ENCODE measurements at regions not wholly inside any gene's neighbourhood (a gene's known extent, or its start where the extent isn't known, plus 50 kb on each side); places are given as distances from the start of the nearest gene placed in this dataset.
A peak's percentile ranks its signal among the peaks of the same experiment; 100 is the strongest.

DNA sequence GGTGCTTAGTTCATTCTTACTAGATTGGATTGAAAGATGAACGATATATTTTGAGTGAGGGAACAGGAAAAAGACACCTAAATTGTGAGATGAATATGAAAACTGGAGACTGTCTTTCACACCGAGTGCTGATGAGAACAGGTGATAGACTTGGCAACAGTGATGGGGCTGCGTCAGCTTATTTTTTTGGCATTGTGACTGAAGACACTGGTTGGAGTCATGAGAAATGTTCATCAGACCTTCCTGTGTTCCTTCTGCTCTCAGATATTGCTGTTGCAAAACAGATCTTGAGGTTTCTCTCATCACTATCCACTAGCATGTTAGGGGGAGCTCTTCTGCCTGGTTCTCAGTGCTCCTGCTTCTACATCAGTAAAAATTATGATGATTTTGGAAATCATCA, 124.2 kb upstream of the KCNIP4 start:
- TF ChIP-seq, protein P1, sequence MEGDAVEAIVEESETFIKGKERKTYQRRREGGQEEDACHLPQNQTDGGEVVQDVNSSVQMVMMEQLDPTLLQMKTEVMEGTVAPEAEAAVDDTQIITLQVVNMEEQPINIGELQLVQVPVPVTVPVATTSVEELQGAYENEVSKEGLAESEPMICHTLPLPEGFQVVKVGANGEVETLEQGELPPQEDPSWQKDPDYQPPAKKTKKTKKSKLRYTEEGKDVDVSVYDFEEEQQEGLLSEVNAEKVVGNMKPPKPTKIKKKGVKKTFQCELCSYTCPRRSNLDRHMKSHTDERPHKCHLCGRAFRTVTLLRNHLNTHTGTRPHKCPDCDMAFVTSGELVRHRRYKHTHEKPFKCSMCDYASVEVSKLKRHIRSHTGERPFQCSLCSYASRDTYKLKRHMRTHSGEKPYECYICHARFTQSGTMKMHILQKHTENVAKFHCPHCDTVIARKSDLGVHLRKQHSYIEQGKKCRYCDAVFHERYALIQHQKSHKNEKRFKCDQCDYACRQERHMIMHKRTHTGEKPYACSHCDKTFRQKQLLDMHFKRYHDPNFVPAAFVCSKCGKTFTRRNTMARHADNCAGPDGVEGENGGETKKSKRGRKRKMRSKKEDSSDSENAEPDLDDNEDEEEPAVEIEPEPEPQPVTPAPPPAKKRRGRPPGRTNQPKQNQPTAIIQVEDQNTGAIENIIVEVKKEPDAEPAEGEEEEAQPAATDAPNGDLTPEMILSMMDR (IDR thresholded peaks at IDR 0.05; ENCODE audit: borderline replicate concordance, control extremely low read depth, extremely low read depth, insufficient read depth, missing control alignments): no peak
- in situ Hi-C loops (cut with MboI; ENCODE audit: low sequenced_read_pairs, unreplicated experiment): no loop called here
- DNase-seq (ENCODE audit: low spot score): no peak

DNA sequence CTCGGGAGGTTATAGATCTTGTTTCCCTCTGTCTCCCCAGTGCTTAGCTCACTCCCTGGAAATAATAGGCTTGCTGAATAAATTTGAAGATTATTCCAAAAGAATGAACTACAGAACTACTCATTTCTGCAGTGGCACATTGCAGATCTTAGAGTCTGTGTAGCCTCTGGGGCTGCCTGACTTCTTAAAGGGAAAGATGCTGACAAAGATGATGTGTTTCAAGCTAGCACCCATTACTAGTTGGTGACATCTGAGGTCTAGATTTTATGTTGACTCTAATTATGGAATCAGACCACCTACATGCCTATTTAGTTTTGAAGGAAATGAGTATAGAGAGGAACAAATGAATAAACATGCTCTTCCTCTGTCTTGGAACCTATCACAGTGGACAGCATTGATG, 123.7 kb upstream of the KCNIP4 start:
- TF ChIP-seq, protein P1 (IDR thresholded peaks at IDR 0.05; ENCODE audit: borderline replicate concordance, control extremely low read depth, extremely low read depth, insufficient read depth, missing control alignments): no peak
- in situ Hi-C loops (cut with MboI; ENCODE audit: low sequenced_read_pairs, unreplicated experiment): no loop called here
- DNase-seq (ENCODE audit: low spot score): no peak

DNA sequence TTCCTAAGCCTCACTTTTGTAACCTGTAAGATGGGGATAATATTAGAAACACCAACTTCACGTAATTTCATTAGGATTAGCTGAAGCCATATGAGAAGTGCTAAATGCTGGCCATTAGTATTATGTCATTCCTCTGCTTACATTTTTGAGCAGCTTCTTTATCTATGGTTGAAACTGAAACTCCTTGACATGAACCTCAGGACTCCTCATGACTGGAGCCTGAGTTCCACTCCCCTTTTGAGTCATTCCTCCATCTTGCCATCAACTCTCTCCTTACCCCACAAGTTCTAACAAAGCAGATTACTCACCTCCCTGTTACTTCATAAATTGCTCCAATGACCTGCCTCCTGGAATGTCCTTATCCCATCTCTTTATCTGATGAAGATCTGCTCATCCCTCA, 123.2 kb upstream of the KCNIP4 start:
- in situ Hi-C loops (cut with MboI; ENCODE audit: low sequenced_read_pairs, unreplicated experiment): no loop called here
- peak; percentile 5 for DNase-seq (ENCODE audit: low spot score)
- TF ChIP-seq, protein P1 (IDR thresholded peaks at IDR 0.05; ENCODE audit: borderline replicate concordance, control extremely low read depth, extremely low read depth, insufficient read depth, missing control alignments): no peak

DNA sequence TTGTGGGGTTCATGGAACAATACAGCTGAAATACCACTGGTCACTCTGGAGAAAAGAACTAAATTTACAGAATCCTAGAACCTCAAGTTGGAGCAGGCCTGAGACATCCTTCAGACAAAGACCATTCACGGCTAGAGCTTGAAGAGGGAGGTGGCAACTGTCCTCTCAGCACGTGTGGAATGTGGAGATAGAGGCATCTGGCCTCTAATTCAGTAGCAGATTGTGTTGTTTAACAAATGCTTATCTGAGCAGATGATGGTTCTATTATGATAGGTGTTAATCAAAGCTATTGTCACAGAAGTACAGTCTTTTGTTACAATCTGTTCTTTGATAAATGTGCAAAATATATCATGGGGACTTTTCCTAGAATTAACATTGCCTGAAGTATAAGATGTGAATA, 121.7 kb upstream of the KCNIP4 start:
- in situ Hi-C loops (cut with MboI; ENCODE audit: low sequenced_read_pairs, unreplicated experiment): no loop called here
- DNase-seq (ENCODE audit: low spot score): no peak
- TF ChIP-seq, protein P1 (IDR thresholded peaks at IDR 0.05; ENCODE audit: borderline replicate concordance, control extremely low read depth, extremely low read depth, insufficient read depth, missing control alignments): no peak

DNA sequence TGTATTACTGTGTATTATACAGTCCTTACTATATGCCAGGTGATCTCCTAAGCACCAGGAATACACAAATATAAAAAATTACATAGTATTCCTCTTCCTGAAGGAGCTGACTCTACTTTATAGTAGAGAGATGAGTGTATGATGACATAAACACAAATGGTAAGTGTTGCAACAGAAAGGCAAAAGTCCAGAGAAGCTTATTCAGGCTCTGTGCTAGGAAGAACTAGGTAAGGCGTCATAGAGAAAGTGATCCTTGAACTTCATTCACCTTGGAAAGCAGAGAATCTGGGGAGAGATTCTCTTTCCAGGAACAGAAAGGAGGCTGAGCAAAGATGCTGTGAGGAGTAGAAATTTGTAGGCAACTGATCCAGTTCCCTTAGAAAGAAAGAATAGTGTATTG, 115.0 kb upstream of the KCNIP4 start:
- in situ Hi-C loops (cut with MboI; ENCODE audit: low sequenced_read_pairs, unreplicated experiment): no loop called here
- TF ChIP-seq, protein P1 (IDR thresholded peaks at IDR 0.05; ENCODE audit: borderline replicate concordance, control extremely low read depth, extremely low read depth, insufficient read depth, missing control alignments): no peak
- no peak for DNase-seq (ENCODE audit: low spot score)

DNA sequence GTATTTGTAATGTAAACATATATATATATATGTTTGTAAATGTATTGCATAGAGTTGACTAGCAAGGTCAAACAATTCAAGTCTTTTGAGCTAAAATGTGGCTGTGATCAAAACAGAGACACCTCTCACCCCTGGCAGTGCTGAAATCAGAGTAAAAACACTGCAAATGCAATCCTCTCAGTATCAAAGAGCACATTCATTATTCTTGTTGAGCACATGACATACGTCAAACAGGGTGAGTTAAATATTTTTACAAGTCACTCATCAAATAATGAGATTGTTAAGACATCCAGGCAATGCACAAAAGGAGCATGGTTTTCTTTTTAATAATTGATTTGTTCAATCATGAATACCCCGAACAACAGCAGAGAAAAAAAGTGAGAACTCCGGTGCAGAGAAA, 114.1 kb upstream of the KCNIP4 start:
- no peak for DNase-seq (ENCODE audit: low spot score)
- in situ Hi-C loops (cut with MboI; ENCODE audit: low sequenced_read_pairs, unreplicated experiment): no loop called here
- TF ChIP-seq, protein P1 (IDR thresholded peaks at IDR 0.05; ENCODE audit: borderline replicate concordance, control extremely low read depth, extremely low read depth, insufficient read depth, missing control alignments): no peak

DNA sequence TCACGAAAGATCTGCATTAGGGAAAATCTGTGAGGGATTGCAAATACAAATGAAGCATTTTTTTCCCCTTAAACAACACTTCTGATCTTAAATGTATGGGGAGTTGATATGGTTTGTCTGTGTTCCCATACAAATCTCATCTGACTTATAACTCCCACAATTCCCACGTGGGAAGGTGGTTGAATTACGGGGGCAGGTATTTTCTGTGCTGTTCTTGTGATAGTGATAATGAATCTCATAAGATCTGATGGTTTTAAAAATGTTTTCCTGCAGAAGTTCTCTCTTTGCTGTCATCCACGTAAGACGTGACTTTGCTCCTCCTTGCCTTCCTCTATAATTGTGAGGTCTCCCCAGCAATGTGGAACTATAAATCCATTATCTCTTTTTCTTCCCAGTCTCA, 107.4 kb upstream of the KCNIP4 start:
- DNase-seq (ENCODE audit: low spot score): no peak
- in situ Hi-C loops (cut with MboI; ENCODE audit: low sequenced_read_pairs, unreplicated experiment): no loop called here
- TF ChIP-seq, protein P1 (IDR thresholded peaks at IDR 0.05; ENCODE audit: borderline replicate concordance, control extremely low read depth, extremely low read depth, insufficient read depth, missing control alignments): no peak
